Ascending aorta (tissue), 2 donors: ENCODE measurements at regions not wholly inside any gene's neighbourhood (a gene's known extent, or its start where the extent isn't known, plus 50 kb on each side); places are given as distances from the start of the nearest gene placed in this dataset.
A peak's percentile ranks its signal among the peaks of the same experiment; 100 is the strongest.

Experiments used
- DNase-seq, 2 donors: peaks; one replicate each; pipeline ENCODE4 v3.0.0-alpha.2; 2019; ENCODE audit warnings: low spot score in 2 of 2
- H3K27ac ChIP-seq, 2 donors: fragments of 200-600 bp; sonication (generic); one replicate each; pipeline ENCODE4 v1.5.1; 2016 to 2017; ENCODE audit warnings: mild to moderate bottlenecking in 1 of 2
- H3K27me3 ChIP-seq: fragments of 200-600 bp; sonication (generic); one replicate; pipeline ENCODE4 v1.5.1; 2017
- H3K36me3 ChIP-seq, 2 donors: fragments of 200-600 bp; sonication (generic); one replicate each; pipeline ENCODE4 v1.5.1; 2016
- H3K4me1 ChIP-seq, 2 donors: fragments of 200-600 bp; sonication (generic); one replicate each; pipeline ENCODE4 v1.5.1; 2016 to 2017; ENCODE audit warnings: mild to moderate bottlenecking in 1 of 2
- H3K4me3 ChIP-seq, 2 donors: fragments of 200-600 bp; sonication (generic); one replicate each; pipeline ENCODE4 v1.5.1; 2016 to 2017; ENCODE audit warnings: mild to moderate bottlenecking in 1 of 2
- H3K9me3 ChIP-seq, 2 donors: fragments of 200-600 bp; sonication (generic); one replicate each; pipeline ENCODE4 v1.5.1; 2016
- intact Hi-C: fragments of 100-400 bp; cut with DNase I; formaldehyde crosslinking; loops from one replicate; pipeline ENCODE4 v1.15.1; 2023
- TF ChIP-seq, protein P1 (sequence below), 3 experiments: fragments of 200-600 bp in 2 of 3; fragments of 450-650 bp in 1 of 3; sonication (generic) in 2 of 3; IDR thresholded peaks; one replicate each; pipeline ENCODE4 v1.5.1; 2016 to 2019; ENCODE audit warnings: antibody characterized with exemption in 3 of 3, mild to moderate bottlenecking in 1 of 3, moderate library complexity in 1 of 3

DNA sequence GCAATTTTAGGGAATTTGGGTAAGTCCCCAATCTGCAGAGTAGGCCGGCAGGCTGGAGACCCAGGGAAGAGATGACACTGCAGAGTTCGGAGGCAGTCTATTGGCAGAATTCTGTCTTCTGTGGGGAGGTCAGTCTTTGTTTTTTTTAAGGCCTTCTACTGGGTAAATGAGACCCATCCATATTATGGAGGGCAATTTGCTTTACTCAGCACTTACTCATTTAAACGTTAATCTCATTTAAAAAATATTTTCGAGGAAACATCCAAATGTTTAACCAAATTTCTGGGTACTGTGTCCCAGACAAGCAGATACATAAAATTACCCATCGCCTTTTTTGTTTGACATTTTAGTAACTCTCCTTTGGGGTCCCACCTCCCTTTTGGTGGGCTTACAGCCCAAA, 139.5 kb downstream of the IRS1 start:
- intact Hi-C loops: loop anchor here (2.0 to 10.0 kb wide), 6 partner anchors 48 to 315 kb away; no protein-coding TSS in a partner anchor
- Histone ChIP-seq H3K4me3 (no peak overlapping the region), H3K36me3 (no peaks in the 10 kb centered on the region), H3K27me3 (no peaks in the 10 kb centered on the region), H3K9me3 (no peaks in the 10 kb centered on the region), H3K27ac (peak overlapping the region; percentile 83), H3K4me1 (peaks cover 8 to 36% of the 10 kb centered on the region in 2 donors)
- DNase-seq: no peak
- TF ChIP-seq, protein P1, sequence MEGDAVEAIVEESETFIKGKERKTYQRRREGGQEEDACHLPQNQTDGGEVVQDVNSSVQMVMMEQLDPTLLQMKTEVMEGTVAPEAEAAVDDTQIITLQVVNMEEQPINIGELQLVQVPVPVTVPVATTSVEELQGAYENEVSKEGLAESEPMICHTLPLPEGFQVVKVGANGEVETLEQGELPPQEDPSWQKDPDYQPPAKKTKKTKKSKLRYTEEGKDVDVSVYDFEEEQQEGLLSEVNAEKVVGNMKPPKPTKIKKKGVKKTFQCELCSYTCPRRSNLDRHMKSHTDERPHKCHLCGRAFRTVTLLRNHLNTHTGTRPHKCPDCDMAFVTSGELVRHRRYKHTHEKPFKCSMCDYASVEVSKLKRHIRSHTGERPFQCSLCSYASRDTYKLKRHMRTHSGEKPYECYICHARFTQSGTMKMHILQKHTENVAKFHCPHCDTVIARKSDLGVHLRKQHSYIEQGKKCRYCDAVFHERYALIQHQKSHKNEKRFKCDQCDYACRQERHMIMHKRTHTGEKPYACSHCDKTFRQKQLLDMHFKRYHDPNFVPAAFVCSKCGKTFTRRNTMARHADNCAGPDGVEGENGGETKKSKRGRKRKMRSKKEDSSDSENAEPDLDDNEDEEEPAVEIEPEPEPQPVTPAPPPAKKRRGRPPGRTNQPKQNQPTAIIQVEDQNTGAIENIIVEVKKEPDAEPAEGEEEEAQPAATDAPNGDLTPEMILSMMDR (IDR thresholded peaks at IDR 0.05): no peak

DNA sequence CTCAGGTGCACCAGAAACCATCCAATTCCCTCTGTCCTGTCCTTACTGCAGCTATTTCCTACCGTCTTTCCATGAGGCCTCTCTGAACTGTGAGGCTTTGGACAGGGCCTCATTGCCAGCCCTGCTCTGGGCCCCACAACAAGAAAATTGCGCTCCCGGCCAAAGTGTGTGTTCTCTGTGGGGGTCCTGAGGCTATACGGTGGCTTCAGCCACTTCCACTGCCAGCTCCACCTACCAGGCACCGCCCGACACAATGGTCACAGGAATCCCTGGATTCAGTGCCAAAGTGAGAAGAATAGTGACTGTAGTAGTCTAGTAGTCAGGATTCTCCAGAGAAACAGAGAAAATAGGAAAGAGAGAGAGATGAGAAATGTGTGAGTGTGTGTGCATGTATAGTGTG, 140.2 kb downstream of the IRS1 start:
- no peak overlapping the region for H3K4me3 ChIP-seq
- TF ChIP-seq, protein P1 (IDR thresholded peaks at IDR 0.05): no peak
- DNase-seq: no peak
- H3K27me3 ChIP-seq: no peaks in the 10 kb centered on the region
- H3K27ac ChIP-seq: peak overlapping the region; percentile 83
- H3K9me3 ChIP-seq: no peaks in the 10 kb centered on the region
- intact Hi-C loops: loop anchor here (10.0 kb wide), 1 partner anchor 1735 kb away; no protein-coding TSS in a partner anchor
- H3K36me3 ChIP-seq: no peaks in the 10 kb centered on the region
- peaks cover 8 to 36% of the 10 kb centered on the region in 2 donors for H3K4me1 ChIP-seq

DNA sequence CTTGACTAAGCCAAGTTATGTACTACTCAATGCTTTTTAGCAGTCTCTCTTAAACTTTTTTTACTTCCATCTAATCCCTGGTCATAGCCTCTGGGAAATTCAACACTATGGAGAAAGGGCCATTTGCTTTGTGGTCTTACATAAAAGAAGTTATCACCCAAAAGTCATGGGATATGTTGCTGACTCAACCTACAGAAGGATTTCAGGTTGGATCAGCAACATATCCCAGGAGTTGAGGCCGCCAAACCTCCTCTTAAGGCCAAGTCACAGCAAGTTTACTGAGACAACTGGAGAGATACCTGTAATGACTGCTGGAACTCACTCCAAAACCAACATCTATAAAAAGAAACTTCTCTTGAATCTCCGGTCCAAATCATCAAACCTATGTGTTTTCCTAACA, 141.1 kb downstream of the IRS1 start:
- TF ChIP-seq, protein P1 (IDR thresholded peaks at IDR 0.05): no peak
- H3K36me3 ChIP-seq: no peaks in the 10 kb centered on the region
- H3K27me3 ChIP-seq: no peaks in the 10 kb centered on the region
- H3K4me1 ChIP-seq: peaks cover 8 to 36% of the 10 kb centered on the region in 2 donors
- peak overlapping the region; percentile 83 for H3K27ac ChIP-seq
- H3K9me3 ChIP-seq: no peaks in the 10 kb centered on the region
- intact Hi-C loops: loop anchor here (10.0 kb wide), 1 partner anchor 1734 kb away; no protein-coding TSS in a partner anchor
- DNase-seq: no peak
- no peak overlapping the region for H3K4me3 ChIP-seq

DNA sequence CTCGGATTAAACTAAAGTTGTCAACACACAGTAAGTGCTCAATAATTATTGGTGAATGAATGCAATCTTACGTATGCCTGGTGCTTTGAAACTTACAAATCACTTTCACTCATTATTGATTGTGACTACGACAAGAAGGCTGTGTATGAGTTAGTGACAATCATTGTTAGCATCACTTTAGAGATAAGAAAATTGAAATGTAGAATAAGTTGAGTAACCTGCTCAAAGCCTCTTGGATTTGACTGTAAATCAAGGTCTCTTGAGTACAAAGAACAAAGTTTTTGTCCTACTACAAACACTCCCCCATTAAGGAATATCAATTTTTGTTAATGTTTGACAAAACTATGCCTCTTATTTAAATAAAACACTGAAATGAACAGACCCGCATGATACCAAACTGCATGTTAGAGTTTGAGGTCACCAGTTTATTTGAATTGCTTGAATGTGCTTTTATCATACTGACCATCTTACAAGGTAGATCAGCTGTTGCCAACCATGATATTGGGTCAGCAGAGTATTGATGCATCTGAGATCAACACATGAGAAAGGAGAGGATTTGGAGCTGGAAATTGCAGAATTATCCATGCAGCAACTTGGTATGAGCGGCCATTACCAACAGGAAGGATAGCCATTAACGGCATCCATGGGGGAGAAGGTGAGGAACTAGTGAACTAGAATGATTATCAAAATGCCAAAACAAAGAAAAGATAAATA, 142.1 kb downstream of the IRS1 start:
- DNase-seq: no peak
- H3K27ac ChIP-seq: no peak overlapping the region
- H3K27me3 ChIP-seq: no peaks in the 10 kb centered on the region
- H3K9me3 ChIP-seq: no peaks in the 10 kb centered on the region
- TF ChIP-seq, protein P1 (IDR thresholded peaks at IDR 0.05): no peak
- no peaks in the 10 kb centered on the region for H3K36me3 ChIP-seq
- peaks cover 8 to 34% of the 10 kb centered on the region in 2 donors for H3K4me1 ChIP-seq
- intact Hi-C loops: loop anchor here (10.0 kb wide), 1 partner anchor 1733 kb away; no protein-coding TSS in a partner anchor
- H3K4me3 ChIP-seq: no peak overlapping the region

DNA sequence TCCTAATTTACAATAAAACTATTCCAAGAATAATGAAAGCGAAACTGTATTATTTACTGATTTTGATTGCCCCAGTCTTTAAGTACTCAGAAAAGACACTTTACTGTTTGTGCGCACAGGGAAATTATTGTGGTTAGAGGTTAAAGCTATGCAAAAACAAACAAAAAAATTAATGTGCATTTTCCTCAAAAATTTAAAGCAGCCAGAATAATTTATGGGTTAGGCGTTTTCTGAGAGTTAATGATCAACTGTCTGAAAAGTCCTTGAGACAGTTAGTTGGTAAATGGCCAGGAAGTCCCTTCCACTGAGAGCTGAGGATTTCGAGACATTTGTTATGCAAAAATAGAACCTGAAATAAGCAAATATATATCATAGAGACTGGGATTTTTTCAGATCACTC, 143.3 kb downstream of the IRS1 start:
- Histone ChIP-seq H3K27ac (no peak overlapping the region), H3K9me3 (no peaks in the 10 kb centered on the region), H3K36me3 (no peaks in the 10 kb centered on the region), H3K4me3 (no peak overlapping the region), H3K27me3 (no peaks in the 10 kb centered on the region), H3K4me1 (peaks cover 6 to 27% of the 10 kb centered on the region in 2 donors)
- TF ChIP-seq, protein P1 (IDR thresholded peaks at IDR 0.05): no peak
- intact Hi-C loops: loop anchor here (10.0 kb wide), 1 partner anchor 1732 kb away; no protein-coding TSS in a partner anchor
- no peak for DNase-seq
